Caco-2 (cell line): ENCODE measurements at regions not wholly inside any gene's neighbourhood (a gene's known extent, or its start where the extent isn't known, plus 50 kb on each side); places are given as distances from the start of the nearest gene placed in this dataset.

Experiments
- BruUV-seq: library from RNA; stranded (reverse); fragments of 400-500 nt; replicated peaks from 2 replicates; lab custom pipeline; 2021; lab: Mats Ljungman, UMichigan
- CTCF ChIA-PET: fragments of 300-600 bp; sonication (Branson Sonifier 250); formaldehyde crosslinking; loops from one replicate; lab custom pipeline; 2022; ENCODE audit warnings: antibody characterized with exemption; lab: Charles Lee
- POLR2A ChIA-PET: fragments of 300-600 bp; sonication (Branson Sonifier 250); formaldehyde crosslinking; loops from one replicate; lab custom pipeline; 2022; ENCODE audit warnings: antibody characterized with exemption; lab: Charles Lee
- DNase-seq, 2 experiments: peaks; one replicate each; pipeline versions ENCODE4 v3.0.0 to v3.0.0-alpha.2; 2020 to 2022
- H3K27me3 ChIP-seq: replicated peaks from 2 replicates; pipeline ENCODE4 v1.6.0; 2011; ENCODE audit warnings: low read length; ENCODE audit not compliant: control insufficient read depth, insufficient read depth
- H3K36me3 ChIP-seq: 2 replicates; pipeline ENCODE4 v1.5.1; 2011; ENCODE audit warnings: low read length; ENCODE audit not compliant: control insufficient read depth, insufficient read depth
- H3K4me1 ChIP-seq: fragments of 250-450 bp; sonication (Bioruptor Pico); 2 replicates; pipeline ENCODE4 v1.5.1; 2020; ENCODE audit warnings: mild to moderate bottlenecking
- H3K4me3 ChIP-seq: 2 replicates; pipeline ENCODE4 v1.5.1; 2011; ENCODE audit warnings: low read depth, mild to moderate bottlenecking, control low read depth, low read length
- H3K9me3 ChIP-seq: fragments of 250-450 bp; sonication (Bioruptor Pico); 2 replicates; pipeline ENCODE4 v1.5.1; 2020; ENCODE audit warnings: mild to moderate bottlenecking, moderate library complexity
- H3K27ac Mint-ChIP-seq: one replicate; pipeline ENCODE4 v1.8.0; 2022; ENCODE audit warnings: mixed read lengths; ENCODE audit not compliant: unreplicated experiment
- H3K27me3 Mint-ChIP-seq: one replicate; pipeline ENCODE4 v1.8.0; 2022; ENCODE audit warnings: mixed read lengths; ENCODE audit not compliant: insufficient read depth, unreplicated experiment
- H3K36me3 Mint-ChIP-seq: one replicate; pipeline ENCODE4 v1.8.0; 2022; ENCODE audit warnings: mild to moderate bottlenecking, mixed read lengths; ENCODE audit not compliant: insufficient read depth, unreplicated experiment
- H3K4me1 Mint-ChIP-seq: one replicate; pipeline ENCODE4 v1.8.0; 2022; ENCODE audit warnings: low read depth, mixed read lengths; ENCODE audit not compliant: unreplicated experiment
- H3K4me3 Mint-ChIP-seq: one replicate; pipeline ENCODE4 v1.8.0; 2022; ENCODE audit warnings: mild to moderate bottlenecking, moderate library complexity, mixed read lengths; ENCODE audit not compliant: unreplicated experiment
- H3K9me3 Mint-ChIP-seq: one replicate; pipeline ENCODE4 v1.8.0; 2022; ENCODE audit warnings: mixed read lengths; ENCODE audit not compliant: unreplicated experiment
- intact Hi-C: fragments of 100-400 bp; cut with micrococcal nuclease; formaldehyde crosslinking; loops from one replicate; pipeline ENCODE4 v1.10.0; 2022; ENCODE audit not compliant: unreplicated experiment
- TF ChIP-seq, protein P1 (sequence below), 2 experiments: fragments of 200-600 bp in 1 of 2; IDR thresholded peaks; 1 replicate in 1 of 2; 2 replicates in 1 of 2; pipeline versions ENCODE4 v1.5.1 to v1.8.0; 2011 to 2022; ENCODE audit warnings: antibody characterized with exemption in 1 of 2, control low read depth in 1 of 2, inconsistent platforms in 1 of 2, low read depth in 1 of 2, low read length in 1 of 2, mild to moderate bottlenecking in 1 of 2, moderate library complexity in 1 of 2; ENCODE audit not compliant: insufficient read depth in 1 of 2, severe bottlenecking in 1 of 2, unreplicated experiment in 1 of 2

DNA sequence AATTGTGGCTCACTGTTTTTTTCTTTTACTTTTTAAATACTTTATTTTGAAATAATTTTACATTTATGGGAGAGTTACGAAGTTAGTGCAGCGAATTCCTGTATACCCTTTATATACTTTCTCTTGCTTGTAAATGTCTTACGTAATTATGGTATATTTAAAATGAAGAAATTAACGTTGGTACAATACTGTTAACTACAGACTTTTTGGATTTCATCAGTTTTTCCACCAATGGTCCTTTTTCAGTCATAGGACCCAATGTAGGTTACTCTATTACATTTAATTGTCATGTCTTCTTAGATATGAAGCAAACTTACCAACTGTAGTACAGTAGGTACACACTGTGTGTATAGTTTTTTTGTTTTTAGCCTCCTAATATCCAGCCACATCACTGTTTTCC, 76.3 kb downstream of the BOLA3 start:
- no peaks in the 10 kb centered on the region for H3K27me3 ChIP-seq
- no peaks in the 10 kb centered on the region for H3K4me1 ChIP-seq
- peaks cover 36% of the 10 kb centered on the region for H3K36me3 Mint-ChIP-seq
- no peaks in the 10 kb centered on the region for H3K9me3 ChIP-seq
- POLR2A ChIA-PET = no interaction called here
- H3K9me3 Mint-ChIP-seq = no peaks in the 10 kb centered on the region
- H3K27me3 Mint-ChIP-seq = no peaks in the 10 kb centered on the region
- H3K4me3 ChIP-seq = no peak overlapping the region
- no peaks in the 10 kb centered on the region for H3K36me3 ChIP-seq
- BruUV-seq = no TSS peak
- no peak overlapping the region for H3K27ac Mint-ChIP-seq
- H3K4me3 Mint-ChIP-seq = no peak overlapping the region
- TF ChIP-seq, protein P1, sequence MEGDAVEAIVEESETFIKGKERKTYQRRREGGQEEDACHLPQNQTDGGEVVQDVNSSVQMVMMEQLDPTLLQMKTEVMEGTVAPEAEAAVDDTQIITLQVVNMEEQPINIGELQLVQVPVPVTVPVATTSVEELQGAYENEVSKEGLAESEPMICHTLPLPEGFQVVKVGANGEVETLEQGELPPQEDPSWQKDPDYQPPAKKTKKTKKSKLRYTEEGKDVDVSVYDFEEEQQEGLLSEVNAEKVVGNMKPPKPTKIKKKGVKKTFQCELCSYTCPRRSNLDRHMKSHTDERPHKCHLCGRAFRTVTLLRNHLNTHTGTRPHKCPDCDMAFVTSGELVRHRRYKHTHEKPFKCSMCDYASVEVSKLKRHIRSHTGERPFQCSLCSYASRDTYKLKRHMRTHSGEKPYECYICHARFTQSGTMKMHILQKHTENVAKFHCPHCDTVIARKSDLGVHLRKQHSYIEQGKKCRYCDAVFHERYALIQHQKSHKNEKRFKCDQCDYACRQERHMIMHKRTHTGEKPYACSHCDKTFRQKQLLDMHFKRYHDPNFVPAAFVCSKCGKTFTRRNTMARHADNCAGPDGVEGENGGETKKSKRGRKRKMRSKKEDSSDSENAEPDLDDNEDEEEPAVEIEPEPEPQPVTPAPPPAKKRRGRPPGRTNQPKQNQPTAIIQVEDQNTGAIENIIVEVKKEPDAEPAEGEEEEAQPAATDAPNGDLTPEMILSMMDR (IDR thresholded peaks at IDR 0.05; ENCODE audit: insufficient read depth in 1 of 2, low read depth in 1 of 2, low read length in 1 of 2, severe bottlenecking in 1 of 2, unreplicated experiment in 1 of 2) = no peak
- CTCF ChIA-PET = interaction anchor here (0.6 kb wide), 1 partner anchor 179 kb away, joined by 3 read pairs; no protein-coding TSS in a partner anchor
- H3K4me1 Mint-ChIP-seq = no peaks in the 10 kb centered on the region
- intact Hi-C loops = no loop called here
- no peak for DNase-seq

DNA sequence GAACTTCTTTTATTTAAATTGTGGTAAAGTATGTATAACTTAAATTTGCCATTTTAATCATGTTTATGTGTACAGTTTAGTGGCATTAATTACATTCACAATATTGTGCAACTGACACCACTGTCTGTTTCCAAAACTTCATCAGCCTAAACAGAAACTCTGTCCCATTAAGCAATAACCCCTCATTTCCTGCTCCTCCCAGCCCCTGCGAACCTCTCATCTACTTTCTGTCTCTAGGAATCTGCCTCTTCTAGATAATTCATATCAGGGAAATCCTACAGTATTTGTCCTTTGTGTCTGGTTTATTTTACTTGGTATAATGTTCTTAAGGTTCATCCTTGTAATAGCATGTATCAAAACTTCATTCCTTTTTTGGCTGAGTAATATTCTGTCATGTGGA, 75.1 kb downstream of the BOLA3 start:
- intact Hi-C loops = no loop called here
- H3K27me3 Mint-ChIP-seq = no peaks in the 10 kb centered on the region
- CTCF ChIA-PET = no interaction called here
- Histone ChIP-seq H3K36me3 (no peaks in the 10 kb centered on the region), H3K4me1 (no peaks in the 10 kb centered on the region), H3K27me3 (no peaks in the 10 kb centered on the region), H3K4me3 (no peak overlapping the region), H3K9me3 (no peaks in the 10 kb centered on the region)
- no peaks in the 10 kb centered on the region for H3K9me3 Mint-ChIP-seq
- TF ChIP-seq, protein P1 (IDR thresholded peaks at IDR 0.05; ENCODE audit: insufficient read depth in 1 of 2, low read depth in 1 of 2, low read length in 1 of 2, severe bottlenecking in 1 of 2, unreplicated experiment in 1 of 2) = no peak
- H3K27ac Mint-ChIP-seq = no peak overlapping the region
- H3K4me1 Mint-ChIP-seq = no peaks in the 10 kb centered on the region
- DNase-seq = no peak
- BruUV-seq = no TSS peak
- peaks cover 43% of the 10 kb centered on the region for H3K36me3 Mint-ChIP-seq
- no peak overlapping the region for H3K4me3 Mint-ChIP-seq
- POLR2A ChIA-PET = no interaction called here

DNA sequence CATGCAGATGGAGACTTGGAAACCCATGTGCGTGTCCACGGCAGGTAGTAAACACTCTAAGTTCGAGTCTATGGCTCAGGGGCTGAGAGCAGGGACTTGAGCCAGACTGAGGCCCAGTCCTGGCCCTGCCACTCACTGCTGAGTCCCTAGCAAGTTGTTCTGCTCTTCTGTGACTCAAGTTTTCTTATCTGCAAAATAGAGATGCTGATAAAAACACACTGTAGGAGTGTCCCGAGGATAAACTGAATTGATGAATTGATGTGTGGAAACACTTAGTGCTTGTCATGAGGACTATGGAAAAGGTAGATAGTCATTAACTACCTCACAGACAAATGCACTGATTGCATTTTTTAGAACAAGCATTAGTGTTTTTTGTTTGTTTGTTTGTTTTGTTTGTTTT, 73.2 kb downstream of the BOLA3 start:
- Histone ChIP-seq H3K9me3 (no peaks in the 10 kb centered on the region), H3K4me1 (no peaks in the 10 kb centered on the region), H3K4me3 (no peak overlapping the region), H3K36me3 (no peaks in the 10 kb centered on the region), H3K27me3 (no peaks in the 10 kb centered on the region)
- no peak overlapping the region for H3K4me3 Mint-ChIP-seq
- TF ChIP-seq, protein P1 (IDR thresholded peaks at IDR 0.05; ENCODE audit: insufficient read depth in 1 of 2, low read depth in 1 of 2, low read length in 1 of 2, severe bottlenecking in 1 of 2, unreplicated experiment in 1 of 2) = no peak
- no peaks in the 10 kb centered on the region for H3K9me3 Mint-ChIP-seq
- DNase-seq = no peak
- H3K4me1 Mint-ChIP-seq = no peaks in the 10 kb centered on the region
- CTCF ChIA-PET = no interaction called here
- BruUV-seq = no TSS peak
- POLR2A ChIA-PET = no interaction called here
- H3K27ac Mint-ChIP-seq = no peak overlapping the region
- no peaks in the 10 kb centered on the region for H3K27me3 Mint-ChIP-seq
- intact Hi-C loops = no loop called here
- peaks cover 43% of the 10 kb centered on the region for H3K36me3 Mint-ChIP-seq
